ENCODE measurements at regions not wholly inside any gene's neighbourhood (a gene's known extent, or its start where the extent isn't known, plus 50 kb on each side); places are given as distances from the start of the nearest gene placed in this dataset.

GRCh38 chr5:135207866-135208265 lies 173.8 kb upstream of the PITX1 start:
- no peak for TF ChIP-seq CTCF (IDR thresholded peaks at IDR 0.05)
- no peak for TF ChIP-seq POLR2A (IDR thresholded peaks at IDR 0.05)

All from testis (tissue), 2 donors.